BE2C (cell line): ENCODE measurements at regions not wholly inside any gene's neighbourhood (a gene's known extent, or its start where the extent isn't known, plus 50 kb on each side); places are given as distances from the start of the nearest gene placed in this dataset.
"Not testable (repeated sequence)": the region's sequence is repeated elsewhere in the genome, so short reads cannot be mapped to it uniquely, and the experiment has no call there.

Experiments
- DNase-seq: peaks from one replicate; pipeline ENCODE4 v3.0.0-alpha.2; 2020
- H3K27me3 ChIP-seq: fragments of 250-450 bp; sonication (Bioruptor Pico); 2 replicates; pipeline ENCODE4 v1.5.1; 2020; ENCODE audit warnings: mild to moderate bottlenecking
- H3K36me3 ChIP-seq: fragments of 250-450 bp; sonication (Bioruptor Pico); 2 replicates; pipeline ENCODE4 v1.5.1; 2020; ENCODE audit warnings: mild to moderate bottlenecking
- H3K4me1 ChIP-seq: fragments of 250-450 bp; sonication (Bioruptor Pico); 2 replicates; pipeline ENCODE4 v1.5.1; 2020
- H3K4me3 ChIP-seq: 2 replicates; pipeline ENCODE4 v1.5.1; 2011; ENCODE audit warnings: low read depth, low read length
- H3K9me3 ChIP-seq: fragments of 250-450 bp; sonication (Bioruptor Pico); 2 replicates; pipeline ENCODE4 v1.5.1; 2020
- CTCF ChIP-seq: IDR thresholded peaks from 2 replicates; pipeline ENCODE4 v1.5.1; 2012; ENCODE audit warnings: mild to moderate bottlenecking, low read depth, low read length

GRCh38 chr22:48299124-48299523 lies 1528.5 kb downstream of the BRD1 start:
- Histone ChIP-seq H3K9me3 (peaks cover 4% of the 10 kb centered on the region; the same call in 1 of the 2 replicates), H3K4me1 (no peaks in the 10 kb centered on the region), H3K27me3 (no peaks in the 10 kb centered on the region), H3K36me3 (no peaks in the 10 kb centered on the region), H3K4me3 (no peak overlapping the region)
- TF ChIP-seq CTCF, result no peak
- DNase-seq, result no peak

GRCh38 chr22:48297296-48297695 lies 1530.4 kb downstream of the BRD1 start:
- Histone ChIP-seq H3K27me3 (no peaks in the 10 kb centered on the region), H3K4me1 (no peaks in the 10 kb centered on the region), H3K4me3 (no peak overlapping the region), H3K36me3 (no peaks in the 10 kb centered on the region), H3K9me3 (peaks cover 4% of the 10 kb centered on the region; the same call in 1 of the 2 replicates)
- TF ChIP-seq CTCF, result no peak
- no peak for DNase-seq

- H3K4me3 ChIP-seq, H3K36me3 ChIP-seq, H3K9me3 ChIP-seq, H3K27me3 ChIP-seq, H3K4me1 ChIP-seq, DNase-seq: not testable (repeated sequence)
These were observed 1527.5 kb downstream of the TBC1D22A start for GRCh38 chr22:48289954-48290353.

- no peak for TF ChIP-seq CTCF
- no peaks in the 10 kb centered on the region for H3K27me3 ChIP-seq
- H3K4me1 ChIP-seq, result no peaks in the 10 kb centered on the region
- no peaks in the 10 kb centered on the region for H3K9me3 ChIP-seq
- H3K36me3 ChIP-seq, result no peaks in the 10 kb centered on the region
- no peak for DNase-seq
- H3K4me3 ChIP-seq, result no peak overlapping the region
These were observed 1526.0 kb downstream of the TBC1D22A start for GRCh38 chr22:48288376-48288940.

GRCh38 chr22:48287031-48287430 lies 1524.6 kb downstream of the TBC1D22A start:
- Histone ChIP-seq H3K27me3 (no peaks in the 10 kb centered on the region), H3K36me3 (no peaks in the 10 kb centered on the region), H3K4me1 (no peaks in the 10 kb centered on the region), H3K4me3 (no peak overlapping the region), H3K9me3 (no peaks in the 10 kb centered on the region)
- TF ChIP-seq CTCF, result no peak
- no peak for DNase-seq

- H3K36me3 ChIP-seq, result no peaks in the 10 kb centered on the region
- H3K4me1 ChIP-seq, result no peaks in the 10 kb centered on the region
- H3K27me3 ChIP-seq, result no peaks in the 10 kb centered on the region
- H3K4me3 ChIP-seq, result no peak overlapping the region
- no peak for TF ChIP-seq CTCF
- no peaks in the 10 kb centered on the region for H3K9me3 ChIP-seq
- DNase-seq, result no peak
These were observed 1522.2 kb downstream of the TBC1D22A start for GRCh38 chr22:48284671-48285070.

GRCh38 chr22:48282804-48283203 lies 1520.4 kb downstream of the TBC1D22A start:
- Histone ChIP-seq H3K4me1 (no peaks in the 10 kb centered on the region), H3K9me3 (no peaks in the 10 kb centered on the region), H3K27me3 (no peaks in the 10 kb centered on the region), H3K4me3 (no peak overlapping the region), H3K36me3 (no peaks in the 10 kb centered on the region)
- no peak for DNase-seq
- TF ChIP-seq CTCF, result no peak
